KOPT-K1 (cell line): ENCODE measurements at regions not wholly inside any gene's neighbourhood (a gene's known extent, or its start where the extent isn't known, plus 50 kb on each side); places are given as distances from the start of the nearest gene placed in this dataset.

ENCODE experiments used
- H3K27ac ChIP-seq: fragments of 200-600 bp; sonication (generic); 2 replicates; pipeline ENCODE4 v1.5.1; 2016; ENCODE audit warnings: antibody characterized with exemption, mild to moderate bottlenecking, low read depth, low read length; ENCODE audit not compliant: poor library complexity, severe bottlenecking
- H3K36me3 ChIP-seq: fragments of 200-600 bp; sonication (generic); 2 replicates; pipeline ENCODE4 v1.5.1; 2017; ENCODE audit warnings: antibody characterized with exemption, mild to moderate bottlenecking, low read length, moderate library complexity; ENCODE audit not compliant: insufficient read depth
- H3K9me3 ChIP-seq: fragments of 200-600 bp; sonication (generic); 2 replicates; pipeline ENCODE4 v1.5.1; 2017; ENCODE audit warnings: antibody characterized with exemption, low read length, mild to moderate bottlenecking; ENCODE audit not compliant: insufficient read depth, poor library complexity, severe bottlenecking

- H3K9me3 ChIP-seq, result no peaks in the 10 kb centered on the region
- no peak overlapping the region for H3K27ac ChIP-seq
- H3K36me3 ChIP-seq, result no peaks in the 10 kb centered on the region
These were observed 1165.9 kb upstream of the CNTN5 start for GRCh38 chr11:97854877-97855276.

- peaks cover 1% of the 10 kb centered on the region for H3K9me3 ChIP-seq
- no peak overlapping the region for H3K27ac ChIP-seq
- H3K36me3 ChIP-seq, result no peaks in the 10 kb centered on the region
These were observed 1164.1 kb upstream of the CNTN5 start for GRCh38 chr11:97856666-97857065.

GRCh38 chr11:97860237-97860636 lies 1160.5 kb upstream of the CNTN5 start:
- no peak overlapping the region for H3K27ac ChIP-seq
- no peaks in the 10 kb centered on the region for H3K36me3 ChIP-seq
- peaks cover 7% of the 10 kb centered on the region for H3K9me3 ChIP-seq

GRCh38 chr11:97862021-97862420 lies 1158.7 kb upstream of the CNTN5 start:
- H3K9me3 ChIP-seq, result peaks cover 7% of the 10 kb centered on the region
- no peak overlapping the region for H3K27ac ChIP-seq
- no peaks in the 10 kb centered on the region for H3K36me3 ChIP-seq

GRCh38 chr11:97865424-97866012 lies 1155.2 kb upstream of the CNTN5 start:
- Histone ChIP-seq H3K9me3 (peaks cover 7% of the 10 kb centered on the region), H3K36me3 (no peaks in the 10 kb centered on the region), H3K27ac (no peak overlapping the region)

GRCh38 chr11:97871816-97872215 lies 1148.9 kb upstream of the CNTN5 start:
- H3K36me3 ChIP-seq, result no peaks in the 10 kb centered on the region
- no peaks in the 10 kb centered on the region for H3K9me3 ChIP-seq
- no peak overlapping the region for H3K27ac ChIP-seq

- Histone ChIP-seq H3K27ac (no peak overlapping the region), H3K36me3 (no peaks in the 10 kb centered on the region), H3K9me3 (no peaks in the 10 kb centered on the region)
These were observed 1140.5 kb upstream of the CNTN5 start for GRCh38 chr11:97880209-97880608.

- Histone ChIP-seq H3K36me3 (no peaks in the 10 kb centered on the region), H3K9me3 (no peaks in the 10 kb centered on the region), H3K27ac (no peak overlapping the region)
These were observed 1137.7 kb upstream of the CNTN5 start for GRCh38 chr11:97883086-97883485.

- Histone ChIP-seq H3K36me3 (no peaks in the 10 kb centered on the region), H3K9me3 (no peaks in the 10 kb centered on the region), H3K27ac (no peak overlapping the region)
These were observed 1132.1 kb upstream of the CNTN5 start for GRCh38 chr11:97888641-97889040.

GRCh38 chr11:97890466-97890865 lies 1130.3 kb upstream of the CNTN5 start:
- Histone ChIP-seq H3K9me3 (no peaks in the 10 kb centered on the region), H3K27ac (no peak overlapping the region), H3K36me3 (no peaks in the 10 kb centered on the region)

GRCh38 chr11:97893612-97894011 lies 1127.1 kb upstream of the CNTN5 start:
- H3K27ac ChIP-seq, result no peak overlapping the region
- H3K36me3 ChIP-seq, result no peaks in the 10 kb centered on the region
- no peaks in the 10 kb centered on the region for H3K9me3 ChIP-seq

- no peak overlapping the region for H3K27ac ChIP-seq
These were observed 1125.8 kb upstream of the CNTN5 start for GRCh38 chr11:97894978-97895377.

GRCh38 chr11:97895572-97895971 lies 1125.2 kb upstream of the CNTN5 start:
- Histone ChIP-seq H3K36me3 (no peaks in the 10 kb centered on the region), H3K9me3 (no peaks in the 10 kb centered on the region), H3K27ac (no peak overlapping the region)

More at GRCh38 chr11:97894978-97895377, 1125.8 kb upstream of the CNTN5 start:
- no peaks in the 10 kb centered on the region for H3K36me3 ChIP-seq
- no peaks in the 10 kb centered on the region for H3K9me3 ChIP-seq

- H3K36me3 ChIP-seq, result no peaks in the 10 kb centered on the region
- no peak overlapping the region for H3K27ac ChIP-seq
- no peaks in the 10 kb centered on the region for H3K9me3 ChIP-seq
These were observed 1117.9 kb upstream of the CNTN5 start for GRCh38 chr11:97902828-97903227.

- Histone ChIP-seq H3K27ac (no peak overlapping the region), H3K9me3 (no peaks in the 10 kb centered on the region), H3K36me3 (no peaks in the 10 kb centered on the region)
These were observed 1115.6 kb upstream of the CNTN5 start for GRCh38 chr11:97905101-97905500.

- H3K9me3 ChIP-seq, result no peaks in the 10 kb centered on the region
- H3K36me3 ChIP-seq, result no peaks in the 10 kb centered on the region
- no peak overlapping the region for H3K27ac ChIP-seq
These were observed 1115.1 kb upstream of the CNTN5 start for GRCh38 chr11:97905671-97906070.
